ENCODE measurements at regions not wholly inside any gene's neighbourhood (a gene's known extent, or its start where the extent isn't known, plus 50 kb on each side); places are given as distances from the start of the nearest gene placed in this dataset.

DNA sequence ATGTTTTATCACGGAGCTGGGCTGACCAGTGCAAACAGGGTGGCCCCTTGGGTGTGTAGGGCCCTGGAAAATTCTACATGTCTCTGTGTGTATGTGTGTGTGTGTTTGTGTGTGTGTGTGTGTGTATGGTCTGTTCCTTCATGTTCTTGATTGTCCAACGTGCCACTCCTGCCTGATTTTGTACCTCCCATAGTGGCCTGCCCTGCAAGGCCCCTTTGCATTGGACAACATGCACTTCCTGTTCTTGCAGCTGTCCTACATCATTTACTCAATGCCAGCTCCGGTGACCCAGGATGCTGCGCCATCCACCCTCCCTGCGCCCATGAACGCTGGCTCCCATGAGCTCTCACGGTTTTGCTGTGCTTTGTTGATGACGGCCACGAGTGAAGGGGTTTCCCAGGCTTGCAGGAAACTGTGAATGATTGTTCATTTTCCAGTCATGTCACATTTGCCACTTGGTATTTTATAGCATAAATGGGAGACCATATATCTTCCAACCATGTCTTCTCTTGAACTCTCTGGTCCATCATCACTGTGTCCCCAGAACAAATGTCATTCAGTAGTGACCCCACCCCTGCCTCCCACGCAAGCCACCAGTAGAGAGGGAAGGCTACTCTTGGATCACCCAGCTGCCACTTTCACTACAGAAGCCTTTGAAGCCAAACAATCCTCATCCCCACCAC, 69.7 kb upstream of the NCK2 start:
- Histone ChIP-seq H3K4me2 (no peak overlapping the region), H3K4me1 (ENCODE audit: low read depth, poor library complexity, severe bottlenecking) (no peaks in the 10 kb centered on the region), H3K36me3 (ENCODE audit: insufficient read depth) (no peaks in the 10 kb centered on the region), H3K27me3 (ENCODE audit: insufficient read depth, low read depth) (no peaks in the 10 kb centered on the region), H3K79me2 (ENCODE audit: insufficient read depth, low read depth) (no peaks in the 10 kb centered on the region), H3K9ac (no peak overlapping the region), H3K4me3 (IDR thresholded peaks at IDR 0.05; ENCODE audit: insufficient read depth, low read depth, low read length) (no peak overlapping the region), H2AFZ (ENCODE audit: low read depth) (no peak overlapping the region), H4K20me1 (ENCODE audit: insufficient read depth) (no peaks in the 10 kb centered on the region), H3K27ac (no peak overlapping the region)
- TF ChIP-seq, protein P1, sequence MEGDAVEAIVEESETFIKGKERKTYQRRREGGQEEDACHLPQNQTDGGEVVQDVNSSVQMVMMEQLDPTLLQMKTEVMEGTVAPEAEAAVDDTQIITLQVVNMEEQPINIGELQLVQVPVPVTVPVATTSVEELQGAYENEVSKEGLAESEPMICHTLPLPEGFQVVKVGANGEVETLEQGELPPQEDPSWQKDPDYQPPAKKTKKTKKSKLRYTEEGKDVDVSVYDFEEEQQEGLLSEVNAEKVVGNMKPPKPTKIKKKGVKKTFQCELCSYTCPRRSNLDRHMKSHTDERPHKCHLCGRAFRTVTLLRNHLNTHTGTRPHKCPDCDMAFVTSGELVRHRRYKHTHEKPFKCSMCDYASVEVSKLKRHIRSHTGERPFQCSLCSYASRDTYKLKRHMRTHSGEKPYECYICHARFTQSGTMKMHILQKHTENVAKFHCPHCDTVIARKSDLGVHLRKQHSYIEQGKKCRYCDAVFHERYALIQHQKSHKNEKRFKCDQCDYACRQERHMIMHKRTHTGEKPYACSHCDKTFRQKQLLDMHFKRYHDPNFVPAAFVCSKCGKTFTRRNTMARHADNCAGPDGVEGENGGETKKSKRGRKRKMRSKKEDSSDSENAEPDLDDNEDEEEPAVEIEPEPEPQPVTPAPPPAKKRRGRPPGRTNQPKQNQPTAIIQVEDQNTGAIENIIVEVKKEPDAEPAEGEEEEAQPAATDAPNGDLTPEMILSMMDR (conservative IDR thresholded peaks at IDR 0.05; ENCODE audit: low read depth, low read length): no peak

DNA sequence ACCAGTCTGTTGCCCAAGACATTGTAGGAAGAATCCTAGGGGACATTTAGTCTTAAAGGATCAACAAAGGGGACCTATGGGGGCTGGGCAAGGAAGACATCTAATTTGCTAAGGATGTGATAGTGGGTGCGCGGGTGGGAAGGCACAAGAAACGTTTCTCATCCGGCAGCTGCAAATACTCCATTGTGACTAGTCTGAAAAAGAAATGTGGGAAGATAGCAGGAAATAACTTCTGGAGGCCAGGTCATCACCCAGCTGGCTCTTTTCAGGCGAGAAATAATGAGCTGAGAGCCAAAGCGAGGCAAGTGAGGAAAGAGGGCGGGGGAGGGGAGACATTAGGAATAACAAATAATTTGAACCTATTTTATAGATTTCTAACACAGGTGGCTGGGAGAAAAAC, 70.3 kb upstream of the NCK2 start:
- Histone ChIP-seq H3K4me3 (IDR thresholded peaks at IDR 0.05; ENCODE audit: insufficient read depth, low read depth, low read length) (no peak overlapping the region), H4K20me1 (ENCODE audit: insufficient read depth) (no peaks in the 10 kb centered on the region), H3K9ac (no peak overlapping the region), H2AFZ (ENCODE audit: low read depth) (no peak overlapping the region), H3K4me1 (ENCODE audit: low read depth, poor library complexity, severe bottlenecking) (no peaks in the 10 kb centered on the region), H3K4me2 (no peak overlapping the region), H3K27ac (no peak overlapping the region), H3K36me3 (ENCODE audit: insufficient read depth) (no peaks in the 10 kb centered on the region), H3K79me2 (ENCODE audit: insufficient read depth, low read depth) (no peaks in the 10 kb centered on the region), H3K27me3 (ENCODE audit: insufficient read depth, low read depth) (no peaks in the 10 kb centered on the region)
- TF ChIP-seq, protein P1 (conservative IDR thresholded peaks at IDR 0.05; ENCODE audit: low read depth, low read length): no peak

DNA sequence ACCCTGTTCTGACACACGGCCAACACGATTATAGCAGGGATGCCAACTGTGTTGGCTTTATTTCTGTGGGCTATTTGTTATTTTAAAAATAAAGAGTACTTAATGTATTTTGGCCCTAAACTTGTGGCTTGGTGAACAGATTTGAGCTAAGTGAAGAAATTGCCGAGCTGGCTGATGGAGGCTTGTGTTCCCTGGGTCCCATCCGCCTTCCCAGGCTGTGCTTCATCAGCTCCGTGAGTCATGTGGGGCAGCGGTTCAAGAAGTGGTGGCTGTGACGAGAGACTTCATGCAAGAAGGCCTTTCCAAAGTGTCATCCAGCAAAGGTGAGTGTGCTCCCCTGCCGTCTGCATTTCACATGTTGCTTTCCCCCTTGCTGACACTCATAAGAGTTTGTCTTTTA, 73.6 kb upstream of the NCK2 start:
- Histone ChIP-seq H3K4me3 (IDR thresholded peaks at IDR 0.05; ENCODE audit: insufficient read depth, low read depth, low read length) (no peak overlapping the region), H3K9ac (no peak overlapping the region), H2AFZ (ENCODE audit: low read depth) (no peak overlapping the region), H3K4me2 (no peak overlapping the region), H3K4me1 (ENCODE audit: low read depth, poor library complexity, severe bottlenecking) (no peaks in the 10 kb centered on the region), H3K27ac (no peak overlapping the region), H3K36me3 (ENCODE audit: insufficient read depth) (no peaks in the 10 kb centered on the region), H4K20me1 (ENCODE audit: insufficient read depth) (no peaks in the 10 kb centered on the region), H3K79me2 (ENCODE audit: insufficient read depth, low read depth) (no peaks in the 10 kb centered on the region), H3K27me3 (ENCODE audit: insufficient read depth, low read depth) (no peaks in the 10 kb centered on the region)
- TF ChIP-seq, protein P1 (conservative IDR thresholded peaks at IDR 0.05; ENCODE audit: low read depth, low read length): no peak

DNA sequence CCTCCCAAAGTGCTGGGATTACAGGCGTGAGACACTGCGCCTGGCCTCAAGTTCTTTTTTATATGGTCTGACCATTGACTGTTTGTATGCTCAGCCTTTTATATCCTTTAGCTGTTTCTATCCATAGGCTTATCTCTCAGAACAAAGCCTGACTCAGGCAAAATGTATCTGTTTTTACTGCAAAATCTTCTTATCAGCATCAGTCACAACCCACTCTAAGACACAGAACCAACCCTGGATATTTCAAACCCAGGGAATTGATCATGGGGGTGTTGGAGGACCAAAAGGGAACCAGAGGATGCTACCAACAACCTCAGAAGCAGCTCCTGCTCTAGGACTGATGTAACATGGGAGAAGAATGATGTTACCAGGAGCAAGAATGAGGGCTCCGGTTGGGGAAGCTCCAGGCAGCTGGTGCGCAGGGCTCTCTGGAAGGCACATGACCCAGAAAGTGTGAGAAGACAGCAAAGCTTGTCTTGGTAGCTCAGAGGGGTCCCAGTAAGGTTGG, 75.3 kb upstream of the NCK2 start:
- Histone ChIP-seq H3K4me3 (IDR thresholded peaks at IDR 0.05; ENCODE audit: insufficient read depth, low read depth, low read length) (no peak overlapping the region), H3K9ac (no peak overlapping the region), H3K4me2 (no peak overlapping the region), H3K79me2 (ENCODE audit: insufficient read depth, low read depth) (no peaks in the 10 kb centered on the region), H2AFZ (ENCODE audit: low read depth) (no peak overlapping the region), H3K27ac (no peak overlapping the region), H3K36me3 (ENCODE audit: insufficient read depth) (no peaks in the 10 kb centered on the region), H3K4me1 (ENCODE audit: low read depth, poor library complexity, severe bottlenecking) (no peaks in the 10 kb centered on the region), H4K20me1 (ENCODE audit: insufficient read depth) (no peaks in the 10 kb centered on the region), H3K27me3 (ENCODE audit: insufficient read depth, low read depth) (no peaks in the 10 kb centered on the region)
- TF ChIP-seq, protein P1 (conservative IDR thresholded peaks at IDR 0.05; ENCODE audit: low read depth, low read length): no peak
